Loucy (cell line): ENCODE measurements at regions not wholly inside any gene's neighbourhood (a gene's known extent, or its start where the extent isn't known, plus 50 kb on each side); places are given as distances from the start of the nearest gene placed in this dataset.

Source experiments
- CTCF ChIP-seq: fragments of 200-600 bp; sonication (generic); conservative IDR thresholded peaks from 2 replicates; pipeline ENCODE4 v1.5.1; 2014; ENCODE audit warnings: mild to moderate bottlenecking, antibody characterized with exemption, low read length
- EZH2phosphoT487 ChIP-seq: fragments of 200-600 bp; IDR thresholded peaks from 2 replicates; pipeline ENCODE4 v1.6.1; 2018; ENCODE audit warnings: antibody characterized with exemption, mild to moderate bottlenecking, moderate library complexity, borderline replicate concordance

- no peak for TF ChIP-seq CTCF
- no peak for TF ChIP-seq EZH2phosphoT487
Measured at GRCh38 chr9:71213633-71214032, 92.2 kb upstream of the TRPM3 start.
